PFSK-1 (cell line): ENCODE measurements at regions not wholly inside any gene's neighbourhood (a gene's known extent, or its start where the extent isn't known, plus 50 kb on each side); places are given as distances from the start of the nearest gene placed in this dataset.

Source experiments
- POLR2AphosphoS5 ChIP-seq: IDR thresholded peaks from 2 replicates; pipeline ENCODE4 v1.6.1; 2012; ENCODE audit warnings: low read depth, mild to moderate bottlenecking, control low read depth, low read length, moderate library complexity
- REST ChIP-seq, 2 experiments: IDR thresholded peaks; 2 replicates each; pipeline versions ENCODE4 v1.6.1 to v1.8.0; 2011 to 2012; ENCODE audit warnings: low read depth in 2 of 2, low read length in 2 of 2, control low read depth in 1 of 2, inconsistent platforms in 1 of 2, mild to moderate bottlenecking in 1 of 2, moderate library complexity in 1 of 2; ENCODE audit not compliant: insufficient read depth in 1 of 2
- TAF1 ChIP-seq: IDR thresholded peaks from 2 replicates; pipeline ENCODE4 v1.6.1; 2012; ENCODE audit warnings: low read length, control low read depth, borderline replicate concordance; ENCODE audit not compliant: insufficient read depth

DNA sequence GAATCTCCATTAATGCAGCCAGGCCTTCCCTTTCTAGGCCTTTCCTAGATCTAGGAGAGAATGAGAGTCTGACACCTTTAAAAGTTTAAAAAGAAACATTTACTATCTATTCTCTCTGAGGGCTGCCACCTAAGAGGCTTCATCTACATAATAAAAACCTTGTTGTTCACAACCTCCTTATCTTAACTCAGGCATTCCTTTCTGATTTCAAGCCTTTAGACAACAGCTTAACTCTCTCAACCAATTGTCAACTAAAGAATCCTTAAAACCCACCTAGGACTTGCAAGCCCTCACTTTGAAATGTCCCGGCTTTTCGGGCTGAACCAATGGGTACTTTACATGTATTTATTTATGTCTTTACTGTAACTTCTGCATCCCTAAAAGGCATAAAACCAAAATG, 64.3 kb upstream of the RET start:
- TF ChIP-seq REST (IDR thresholded peaks at IDR 0.05; ENCODE audit: insufficient read depth in 1 of 2, low read depth in 2 of 2, low read length in 2 of 2) (no peak), TAF1 (no peak), POLR2AphosphoS5 (no peak)
